HUDEP-2 (cell line): ENCODE measurements at regions not wholly inside any gene's neighbourhood (a gene's known extent, or its start where the extent isn't known, plus 50 kb on each side); places are given as distances from the start of the nearest gene placed in this dataset.
A peak's percentile ranks its signal among the peaks of the same experiment; 100 is the strongest.
"Not testable (repeated sequence)": the region's sequence is repeated elsewhere in the genome, so short reads cannot be mapped to it uniquely, and the experiment has no call there.

ENCODE experiments used
- DNase-seq, 76 experiments: peaks; one replicate each; lab custom pipeline; 2025; ENCODE audit not compliant: unreplicated experiment in 76 of 76; lab: John Stamatoyannopoulos, UW

DNA sequence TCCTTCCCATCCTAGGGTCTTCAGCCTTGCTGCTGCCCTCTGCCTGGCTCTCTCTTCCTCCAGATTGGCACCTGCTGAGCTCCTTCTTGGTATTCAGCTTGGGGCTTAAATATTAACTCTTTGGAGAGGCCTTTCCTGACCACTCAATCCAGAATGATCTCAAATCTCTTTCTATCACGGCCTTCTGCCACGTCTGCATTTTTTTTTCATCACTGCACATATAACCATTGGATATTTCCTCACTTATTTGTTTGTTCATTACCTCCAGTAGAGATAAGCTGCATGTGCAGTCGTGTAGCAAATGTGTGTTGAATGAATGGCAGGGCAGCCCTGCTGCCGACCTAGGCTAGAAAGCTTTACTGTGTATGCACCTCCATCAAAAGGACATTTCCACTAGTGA, 51.6 kb upstream of the MPP7 start:
- no peak for DNase-seq

DNA sequence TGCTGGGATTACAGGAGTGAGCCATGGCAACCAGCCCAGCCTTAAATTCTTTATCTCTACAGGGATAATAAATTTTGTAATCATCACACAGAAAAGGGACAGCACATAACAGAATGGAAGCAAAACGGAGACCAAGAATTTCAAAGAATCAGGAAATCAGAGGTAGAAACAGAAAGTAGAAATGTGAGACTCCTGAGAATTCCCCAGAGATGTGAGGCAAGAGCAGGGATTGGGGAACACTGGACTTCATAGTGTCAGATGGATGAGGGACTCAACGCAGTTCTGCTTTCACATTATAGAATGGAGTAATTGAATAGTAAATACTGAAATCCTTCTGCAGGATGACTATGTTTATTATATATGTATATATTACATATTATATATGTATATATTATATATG, 52.5 kb upstream of the MPP7 start:
- DNase-seq: no peak

DNA sequence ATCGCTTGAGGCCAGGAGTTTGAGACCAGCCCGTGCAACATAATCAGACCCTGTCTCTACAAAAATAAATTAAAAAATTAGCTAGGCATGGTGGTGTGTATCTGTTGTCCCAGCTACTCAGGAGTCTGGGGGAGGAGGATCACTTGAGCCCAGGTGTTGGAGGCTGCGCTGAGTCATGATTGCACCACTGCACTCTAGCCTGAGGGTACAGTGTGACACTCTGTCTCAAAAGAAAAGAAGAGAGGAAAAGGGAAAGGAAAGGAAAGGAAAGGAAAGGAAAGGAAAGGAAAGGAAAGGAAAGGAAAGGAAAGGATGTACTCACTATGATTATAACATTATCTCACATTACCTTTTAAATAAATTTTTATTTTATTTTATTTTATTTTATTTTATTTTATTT, 56.5 kb upstream of the MPP7 start:
- DNase-seq: no peak

DNA sequence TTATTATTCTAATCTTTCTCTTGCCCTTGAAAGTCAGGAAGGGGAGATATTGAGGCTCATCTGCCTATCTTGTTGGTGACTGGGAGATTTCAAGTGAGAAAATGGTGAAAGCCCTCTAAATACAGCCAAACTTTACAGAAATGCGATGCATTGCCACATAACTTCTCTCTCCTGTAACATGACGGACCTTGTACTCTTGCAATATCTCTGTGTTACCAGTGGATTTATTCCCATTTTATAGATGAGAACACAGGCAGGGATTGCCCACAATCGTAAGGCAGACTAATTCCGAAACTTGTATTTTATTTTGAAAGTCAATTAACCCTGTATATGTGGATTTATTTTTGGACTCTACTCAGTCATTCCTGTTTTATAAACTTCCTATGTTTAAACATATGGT, 57.3 kb upstream of the MPP7 start:
- no peak for DNase-seq

DNA sequence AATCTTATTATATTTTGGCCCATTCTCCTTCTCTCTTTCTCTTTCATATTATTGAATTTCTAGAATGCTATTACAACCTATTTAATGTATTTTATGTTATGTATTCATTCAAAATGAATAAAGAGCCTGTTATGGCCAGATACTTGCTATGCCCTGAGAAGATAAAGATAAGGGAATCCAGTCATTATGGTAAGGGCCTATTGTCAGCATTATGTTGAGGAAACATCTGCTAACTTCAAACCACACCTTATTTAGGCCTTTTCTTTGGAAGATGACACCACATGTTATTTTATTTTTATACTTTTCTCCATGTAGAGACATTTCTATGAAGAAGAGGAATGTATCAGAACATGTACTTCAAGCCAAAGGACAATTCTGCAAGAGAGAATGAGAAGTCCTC, 60.5 kb upstream of the MPP7 start:
- DNase-seq: no peak

DNA sequence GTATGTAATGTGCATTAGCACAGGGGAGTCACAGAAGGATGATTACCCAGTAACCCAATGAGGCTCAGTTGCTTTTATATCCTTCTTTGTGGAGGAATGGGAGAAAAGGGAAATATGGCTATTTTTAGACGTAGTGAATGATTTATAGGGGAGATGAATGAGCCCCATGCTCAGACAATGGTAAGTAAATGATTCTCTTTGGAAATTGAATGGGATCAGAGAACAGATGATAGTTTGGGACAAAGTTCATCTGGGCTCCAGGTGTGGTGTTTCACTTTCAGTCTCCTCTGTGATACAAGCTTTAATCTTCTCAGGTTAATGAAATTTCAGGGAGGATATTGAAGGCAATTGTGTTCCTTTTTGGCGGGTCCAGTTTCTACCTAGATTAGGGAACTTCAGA, 63.0 kb upstream of the MPP7 start:
- DNase-seq: no peak

DNA sequence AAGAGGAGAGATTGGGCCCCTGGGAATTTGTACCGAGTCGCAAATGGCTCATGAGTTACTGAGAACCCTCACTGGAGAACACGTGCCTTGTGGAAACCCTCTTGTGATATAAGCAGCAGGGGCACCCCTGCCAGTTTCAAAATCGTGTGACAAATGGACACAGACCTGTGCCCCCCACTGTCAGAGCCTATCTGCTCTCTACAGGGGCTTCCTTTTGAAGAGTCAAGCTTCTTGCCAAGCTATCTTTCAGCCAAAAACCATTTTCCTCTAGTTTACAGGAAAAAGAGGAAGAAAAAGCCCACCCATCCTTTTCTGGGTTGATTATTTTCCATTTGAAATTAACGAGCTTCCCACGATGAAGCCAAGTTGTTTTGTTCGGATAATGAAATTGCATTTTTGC, 64.1 kb upstream of the MPP7 start:
- no peak for DNase-seq

DNA sequence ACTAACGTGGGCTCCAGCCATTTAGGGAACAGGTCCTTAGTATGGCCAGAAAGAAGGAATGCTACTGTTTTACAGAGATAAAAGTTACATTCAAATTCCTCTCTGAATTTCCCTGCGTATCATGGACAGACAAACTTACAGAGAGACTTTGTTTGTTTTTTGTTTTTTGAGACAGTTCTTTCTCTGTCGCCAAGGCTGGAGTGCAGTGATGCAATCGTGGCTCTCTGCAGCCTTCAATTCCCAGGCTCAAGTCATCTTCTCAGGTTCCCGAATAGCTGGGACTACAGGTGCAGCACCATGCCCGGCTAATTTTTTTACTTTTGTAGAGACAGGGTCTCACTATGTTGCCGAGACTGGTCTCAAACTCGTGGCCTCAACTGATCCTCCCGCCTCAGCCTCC, 64.5 kb upstream of the MPP7 start:
- no peak for DNase-seq

DNA sequence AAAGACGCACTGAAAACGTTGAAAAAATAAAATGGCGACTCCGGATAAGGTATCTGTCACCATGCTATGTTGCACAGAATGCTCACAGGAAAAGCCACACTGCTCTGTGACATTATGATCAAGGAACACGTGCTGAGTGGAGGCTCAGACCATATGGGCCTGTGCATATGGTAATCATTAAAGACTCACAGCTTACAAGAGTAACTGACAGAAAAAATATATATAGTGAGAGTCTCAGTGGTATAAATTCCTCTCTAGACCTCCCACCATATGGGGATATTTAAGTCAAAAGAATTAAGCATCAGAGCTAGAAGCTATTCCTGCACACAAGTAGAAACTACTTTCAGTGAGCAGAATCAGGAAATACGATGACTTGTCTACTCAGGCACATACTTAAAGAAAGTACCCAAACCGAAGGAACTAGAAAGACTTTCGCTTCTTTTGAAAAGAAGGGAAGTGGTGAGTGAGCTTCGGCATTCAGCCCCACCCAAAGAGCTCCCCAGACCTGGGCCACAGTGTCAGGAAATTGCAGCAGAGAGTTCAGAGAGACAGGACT, 65.1 kb upstream of the MPP7 start:
- no peak for DNase-seq

DNA sequence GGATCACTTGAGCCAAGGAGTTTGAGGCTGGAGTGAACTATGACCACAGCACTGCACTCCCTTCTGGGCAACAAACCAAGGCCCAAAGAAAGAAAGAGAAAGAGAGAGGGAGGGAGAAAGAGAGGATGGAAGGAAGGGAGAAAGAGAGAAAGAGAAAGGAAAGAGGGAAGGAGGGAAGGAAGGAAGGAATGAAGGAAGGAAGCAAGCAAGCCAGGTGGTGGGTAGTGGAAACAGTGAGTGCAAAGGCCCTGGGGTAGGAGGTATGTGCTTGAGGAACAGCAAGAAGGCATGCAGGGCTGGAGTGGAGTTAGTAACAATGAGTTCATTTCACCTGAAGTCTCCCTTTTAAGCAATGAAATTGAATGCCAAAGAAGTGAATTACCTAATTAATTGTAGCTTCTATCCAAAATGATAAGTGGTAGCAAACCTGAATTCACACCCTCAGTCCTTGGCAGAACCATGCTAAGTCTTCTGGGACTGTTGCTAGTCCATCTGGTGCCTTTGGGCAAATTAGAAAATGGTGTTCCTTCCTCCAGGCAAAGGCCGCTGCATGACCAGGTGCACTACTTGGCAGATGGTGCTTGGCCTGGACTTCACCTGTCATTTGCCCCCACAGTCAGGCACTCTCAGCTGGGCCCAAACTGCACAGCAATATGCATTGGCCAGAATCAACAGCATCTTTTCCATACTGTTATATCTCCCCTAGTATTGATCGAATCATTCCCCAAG, 67.4 kb upstream of the MPP7 start:
- DNase-seq: no peak

DNA sequence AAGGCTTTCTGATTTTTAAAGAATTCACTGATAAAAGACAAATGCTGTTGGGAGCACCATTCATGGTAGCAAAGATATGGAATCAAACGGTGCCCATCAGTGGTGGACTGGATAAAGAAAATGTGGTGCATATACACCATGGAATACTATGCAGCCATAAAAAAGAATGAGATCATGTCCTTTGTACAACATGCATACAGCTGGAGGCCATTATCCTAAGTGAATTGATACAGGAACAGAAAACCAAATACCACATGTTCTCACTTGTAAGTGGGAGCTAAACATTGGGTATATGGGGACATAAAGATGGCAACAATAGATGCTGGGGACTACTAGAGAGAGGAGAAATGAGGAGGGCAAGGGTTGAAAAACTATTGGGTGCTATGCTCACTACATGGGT, 68.8 kb upstream of the MPP7 start:
- DNase-seq: not testable (repeated sequence)

DNA sequence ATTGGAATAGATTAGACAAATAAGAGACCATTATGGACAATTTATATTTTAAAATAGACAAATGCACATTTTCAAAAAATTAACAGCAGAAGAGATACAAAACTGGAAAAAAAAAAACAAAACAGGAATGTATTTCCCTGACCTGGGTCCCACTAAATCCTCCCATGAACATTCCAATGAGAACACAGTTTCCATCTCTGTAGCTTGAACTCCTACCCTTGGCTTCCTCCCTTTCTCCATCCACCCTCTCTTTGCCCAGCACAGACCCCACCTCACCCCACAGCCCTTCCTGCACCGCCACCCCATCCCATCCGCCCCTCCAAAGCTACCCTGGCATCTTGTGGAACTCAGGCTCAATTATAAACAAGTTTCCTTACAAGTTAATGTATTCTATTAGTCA, 71.2 kb upstream of the MPP7 start:
- DNase-seq: no peak

DNA sequence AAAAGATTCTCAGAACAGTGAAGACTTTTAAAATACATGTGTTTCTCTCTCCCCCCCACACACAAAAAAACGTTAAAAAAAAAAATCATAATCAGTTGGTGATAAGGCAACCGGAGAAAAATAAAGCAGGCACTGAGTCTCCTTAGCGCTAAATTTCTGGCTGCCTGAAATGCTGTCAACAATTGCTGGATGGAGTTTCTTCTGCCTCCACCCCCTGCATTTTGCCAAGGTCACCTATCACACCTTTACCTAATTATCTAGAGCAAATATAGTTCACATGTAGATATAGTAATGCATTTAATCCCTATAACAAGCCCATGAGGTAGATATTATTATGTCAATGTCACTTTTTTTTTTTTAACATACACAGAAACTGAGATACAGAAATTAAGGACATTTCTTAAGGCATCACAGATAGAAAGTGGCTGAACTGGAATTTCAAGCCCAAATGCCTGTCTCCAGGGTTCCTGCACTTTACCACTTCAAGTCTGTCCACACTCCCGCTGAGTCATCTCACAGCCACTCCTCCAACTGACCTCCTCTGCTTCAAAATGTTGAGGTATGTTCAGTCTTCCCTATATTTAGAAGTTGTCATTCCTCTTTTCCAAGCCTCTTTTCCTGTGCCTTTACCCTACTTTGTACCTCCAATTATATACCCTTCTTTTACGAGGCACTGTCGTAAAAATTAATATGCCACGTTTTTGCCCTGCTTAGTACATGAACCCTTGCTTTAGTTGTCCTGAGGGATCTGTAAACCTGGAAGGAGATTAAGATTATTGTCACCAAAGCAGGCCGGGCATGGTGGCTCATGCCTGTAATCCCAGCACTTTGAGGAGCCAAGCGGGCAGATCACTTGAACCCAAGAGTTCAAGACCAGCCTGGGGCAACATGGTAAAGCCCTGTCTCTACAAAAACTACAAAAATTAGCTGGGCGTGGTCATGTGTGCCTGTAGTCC, 72.8 kb upstream of the MPP7 start:
- no peak for DNase-seq

DNA sequence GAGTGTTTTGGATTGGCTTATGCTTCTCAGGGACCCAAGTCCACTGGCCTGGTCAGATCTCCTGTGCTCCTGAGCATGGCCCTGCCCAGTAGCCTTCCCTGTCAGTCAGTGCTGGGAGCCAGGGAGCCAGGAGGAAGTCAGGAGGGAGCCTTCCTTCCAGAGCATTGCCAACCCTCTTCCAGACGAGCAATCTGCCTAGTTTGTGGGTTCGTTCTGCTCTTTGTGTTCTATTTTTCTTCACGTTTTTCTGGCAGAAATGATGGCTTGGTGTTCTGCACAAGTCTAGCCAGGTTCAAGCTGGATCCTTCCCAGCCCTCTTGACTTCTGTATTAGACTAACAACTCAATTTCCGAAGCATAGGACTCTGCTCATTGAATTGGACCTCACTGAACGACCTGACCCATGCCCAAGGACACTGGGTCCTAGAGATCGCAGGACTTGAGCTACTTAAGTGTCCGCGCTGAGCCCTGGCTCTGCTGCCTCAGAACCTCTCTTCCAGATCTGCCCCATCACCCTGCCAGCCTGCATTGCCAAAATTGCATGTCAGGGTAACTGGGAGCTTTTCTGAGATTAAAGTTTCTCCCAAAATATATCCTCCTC, 76.2 kb upstream of the MPP7 start:
- no peak for DNase-seq

DNA sequence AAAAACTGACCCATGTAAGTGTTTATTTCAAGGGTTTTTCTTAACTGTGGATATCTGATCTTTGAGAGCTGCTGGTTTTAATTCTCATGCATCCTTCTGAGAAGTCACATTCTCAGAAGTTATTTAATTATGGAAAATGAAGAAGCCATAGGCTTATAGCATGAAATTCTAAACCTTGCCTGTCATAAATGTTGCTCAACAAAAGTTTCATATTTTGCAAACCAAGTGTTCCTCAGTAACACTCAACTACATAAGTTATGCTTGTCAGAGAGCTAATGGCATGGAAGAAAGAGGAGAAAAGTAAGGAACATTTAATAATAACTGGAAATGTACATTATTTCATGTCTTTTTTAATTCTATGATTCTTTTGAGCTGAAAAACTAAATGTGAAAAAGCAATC, 78.6 kb upstream of the MPP7 start:
- no peak for DNase-seq

DNA sequence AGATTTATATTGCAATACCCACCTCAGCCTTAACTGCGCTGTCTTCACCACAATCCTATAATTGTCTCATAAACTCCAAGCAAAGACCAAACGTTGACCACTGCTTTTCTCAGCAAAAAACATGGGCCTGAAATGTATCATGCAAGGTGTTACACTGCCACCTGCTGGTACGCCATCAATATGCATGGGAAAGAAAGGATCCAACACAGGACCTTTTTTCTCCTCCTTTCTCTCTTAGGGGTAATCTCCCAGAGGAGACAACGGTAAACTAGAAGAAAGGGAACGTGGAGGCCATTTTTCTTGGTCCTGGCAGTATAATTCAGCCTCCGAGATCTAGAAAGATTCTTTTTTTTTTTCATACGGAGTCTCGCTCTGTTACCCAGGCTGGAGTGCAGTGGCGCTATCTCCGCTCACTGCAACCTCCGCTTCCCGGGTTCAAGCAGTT, 79.1 kb upstream of the MPP7 start:
- DNase-seq: peak in 68 of 76 experiments; percentile 3 to 76 (median 35)

DNA sequence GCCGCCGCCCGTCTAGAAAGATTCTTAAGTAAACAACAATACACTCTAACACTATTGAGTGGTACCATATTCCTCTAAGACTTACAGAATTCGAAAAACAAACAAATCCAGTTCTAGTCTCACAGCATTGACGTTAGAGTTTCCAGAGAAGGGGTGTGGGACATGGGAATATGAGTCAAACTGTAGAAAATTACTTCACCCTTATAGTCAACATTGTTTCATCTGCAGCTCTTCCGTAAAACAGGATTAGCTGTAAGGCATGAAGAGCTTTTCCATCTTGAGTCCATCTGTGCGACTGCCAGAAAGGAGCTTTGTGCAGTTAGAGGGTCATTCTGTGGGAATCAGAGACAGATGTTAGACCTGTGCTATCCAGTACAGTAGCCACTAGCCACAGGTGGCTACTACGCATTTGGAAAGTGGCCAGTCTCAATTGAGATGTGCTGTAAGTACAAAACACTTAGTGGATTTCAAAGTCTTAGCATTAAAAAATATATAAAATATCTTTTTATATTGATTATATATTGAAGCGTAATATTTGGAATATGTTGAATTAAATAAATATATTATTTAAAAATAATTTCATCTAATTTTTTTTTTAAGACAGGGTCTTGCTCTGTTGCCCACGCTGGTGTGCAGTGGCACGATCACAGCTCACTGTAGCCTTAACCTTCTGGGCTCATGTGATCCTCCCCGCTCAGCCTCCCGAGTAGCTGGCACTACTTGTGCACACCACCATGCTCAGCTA, 79.8 kb upstream of the MPP7 start:
- DNase-seq: no peak

DNA sequence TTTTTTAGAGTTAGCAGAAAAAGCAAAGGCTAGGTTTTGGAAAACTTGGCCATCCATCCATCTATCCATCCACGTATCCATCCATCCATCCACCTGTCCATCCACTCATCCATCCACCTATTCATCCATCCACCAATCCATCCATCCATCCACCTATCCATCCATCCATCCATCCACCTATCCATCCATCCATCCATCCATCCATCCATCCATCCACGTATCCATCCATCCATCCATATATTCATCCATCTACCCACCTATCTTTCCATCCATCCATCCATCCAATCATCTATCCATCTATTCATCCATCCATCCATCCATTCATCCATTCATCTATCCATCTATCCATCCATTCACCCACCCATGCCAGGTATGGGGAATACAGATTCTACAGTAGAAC, 81.7 kb upstream of the MPP7 start:
- no peak for DNase-seq

DNA sequence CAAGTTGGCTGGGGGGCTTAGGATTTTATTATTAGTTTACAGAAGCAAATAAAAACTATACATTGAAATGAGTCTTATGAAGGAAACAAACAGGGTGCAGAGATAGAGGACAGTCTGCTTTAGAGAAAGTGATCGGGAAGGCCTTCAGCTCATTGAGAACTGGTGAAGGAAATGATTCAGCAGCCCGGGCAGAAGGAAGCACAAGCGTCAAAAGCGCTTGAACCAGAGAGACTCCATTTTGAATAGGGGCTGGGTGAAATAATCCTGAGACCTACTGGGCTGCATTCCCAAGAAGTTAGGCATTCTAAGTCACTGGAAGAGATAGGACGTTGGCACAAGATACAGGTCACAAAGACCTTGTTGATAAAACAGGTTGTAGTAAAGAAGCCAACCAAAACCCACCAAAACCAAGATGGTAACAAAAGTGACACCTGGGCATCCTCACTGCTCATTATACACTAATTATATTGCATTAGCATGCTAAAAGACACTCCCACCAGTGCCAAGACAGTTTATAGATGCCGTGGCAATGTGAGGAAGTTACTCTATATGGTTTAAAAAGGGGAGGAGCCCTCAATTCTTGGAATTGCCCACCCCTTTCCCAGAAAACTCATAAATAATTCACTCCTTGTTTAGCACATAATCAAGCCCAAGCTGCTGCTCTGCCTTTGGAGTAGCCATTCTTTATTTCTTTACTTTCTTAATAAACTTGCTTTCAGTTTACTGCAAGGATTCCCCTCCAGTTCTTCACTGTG, 83.1 kb upstream of the MPP7 start:
- no peak for DNase-seq

DNA sequence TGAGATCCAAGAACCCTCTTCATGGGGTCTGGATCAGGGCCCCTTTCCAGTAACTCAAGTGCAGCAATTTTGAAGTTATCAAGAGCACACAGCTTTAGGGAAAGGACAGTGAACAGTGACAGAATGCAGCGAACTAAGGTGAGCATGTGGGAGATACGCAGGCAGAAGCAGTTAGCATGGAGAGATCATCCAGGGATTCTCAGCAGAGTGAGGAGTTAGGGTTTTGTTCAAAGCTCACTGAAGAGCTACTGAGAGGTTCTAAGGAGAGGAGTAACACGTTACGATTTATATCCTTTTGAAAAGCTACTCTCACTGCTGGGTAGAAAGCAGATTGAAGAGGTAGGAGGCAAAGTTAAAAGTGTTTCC, 83.6 kb upstream of the MPP7 start:
- no peak for DNase-seq
